PC-3 (cell line): ENCODE measurements at regions not wholly inside any gene's neighbourhood (a gene's known extent, or its start where the extent isn't known, plus 50 kb on each side); places are given as distances from the start of the nearest gene placed in this dataset.

Experiments
- ATAC-seq: fragments of 200-7000 bp; cut with Tn5 transposase; 2 replicates; pipeline ENCODE4 v1.9.1; 2020; ENCODE audit warnings: mild to moderate bottlenecking, moderate library complexity
- BruUV-seq: library from RNA; stranded (reverse); fragments of 400-500 nt; replicated peaks from 2 replicates; lab custom pipeline; 2021; lab: Mats Ljungman, UMichigan
- CTCF ChIA-PET: fragments of 300-600 bp; sonication (Branson Sonifier 250); formaldehyde crosslinking; loops from one replicate; lab custom pipeline; 2022; ENCODE audit warnings: antibody characterized with exemption; lab: Charles Lee
- POLR2A ChIA-PET: fragments of 300-600 bp; sonication (Branson Sonifier 250); formaldehyde crosslinking; loops from one replicate; lab custom pipeline; 2022; ENCODE audit warnings: antibody characterized with exemption; ENCODE audit not compliant: unreplicated experiment; lab: Charles Lee
- DNase-seq: peaks from one replicate; pipeline ENCODE4 v3.0.0-alpha.2; 2015
- H2AFZ ChIP-seq: fragments of 300-600 bp; sonication (generic); 2 replicates; pipeline ENCODE4 v1.6.0; 2016; ENCODE audit warnings: antibody characterized with exemption, low read length
- H3F3A ChIP-seq: fragments of 300-600 bp; sonication (generic); one replicate; pipeline ENCODE4 v1.6.0; 2017; ENCODE audit warnings: antibody characterized with exemption, low read length, control low read depth, mild to moderate bottlenecking; ENCODE audit not compliant: unreplicated experiment
- H3K27ac ChIP-seq: fragments of 300-600 bp; sonication (generic); 2 replicates; pipeline ENCODE4 v1.5.1; 2016; ENCODE audit warnings: mild to moderate bottlenecking, low read length
- H3K27me3 ChIP-seq: fragments of 300-600 bp; sonication (generic); 2 replicates; pipeline ENCODE4 v1.6.1; 2016; ENCODE audit warnings: low read length, mixed read lengths
- H3K36me3 ChIP-seq: fragments of 300-600 bp; sonication (generic); 2 replicates; pipeline ENCODE4 v1.6.1; 2016; ENCODE audit warnings: low read depth, mixed run types, low read length, mixed read lengths
- H3K4me1 ChIP-seq: fragments of 300-600 bp; sonication (generic); 2 replicates; pipeline ENCODE4 v1.5.1; 2016; ENCODE audit warnings: low read length; ENCODE audit not compliant: insufficient read depth
- H3K4me2 ChIP-seq: fragments of 300-600 bp; sonication (generic); 2 replicates; pipeline ENCODE4 v1.6.0; 2016; ENCODE audit warnings: low read length
- H3K4me3 ChIP-seq: fragments of 300-600 bp; sonication (generic); 2 replicates; pipeline ENCODE4 v1.5.1; 2016; ENCODE audit warnings: mild to moderate bottlenecking, low read length, mixed read lengths
- H3K79me2 ChIP-seq: fragments of 300-600 bp; sonication (generic); 2 replicates; pipeline ENCODE4 v1.6.1; 2017; ENCODE audit warnings: low read length, mixed read lengths
- H3K9ac ChIP-seq: fragments of 300-600 bp; sonication (generic); 2 replicates; pipeline ENCODE4 v1.6.0; 2016; ENCODE audit warnings: mild to moderate bottlenecking, low read length
- H3K9me2 ChIP-seq: fragments of 300-600 bp; sonication (generic); replicated peaks from 2 replicates; pipeline ENCODE4 v1.6.1; 2016; ENCODE audit warnings: mixed run types, low read length, mixed read lengths
- H3K9me3 ChIP-seq: fragments of 300-600 bp; sonication (generic); 2 replicates; pipeline ENCODE4 v1.6.1; 2016; ENCODE audit warnings: low read length, mixed read lengths
- H4K20me1 ChIP-seq: fragments of 300-600 bp; sonication (generic); 2 replicates; pipeline ENCODE4 v1.6.1; 2016; ENCODE audit warnings: low read length, mixed read lengths
- EZH2 ChIP-seq: fragments of 300-600 bp; sonication (generic); IDR thresholded peaks from one replicate; pipeline ENCODE4 v1.6.1; 2017; ENCODE audit warnings: antibody characterized with exemption, mild to moderate bottlenecking, low read length; ENCODE audit not compliant: unreplicated experiment
- EZH2phosphoT487 ChIP-seq: fragments of 300-600 bp; sonication (generic); IDR thresholded peaks from 2 replicates; pipeline ENCODE4 v1.6.1; 2018; ENCODE audit warnings: mild to moderate bottlenecking, antibody characterized with exemption, low read length, borderline replicate concordance
- intact Hi-C: fragments of 100-400 bp; cut with micrococcal nuclease; formaldehyde crosslinking; loops from 2 replicates; pipeline ENCODE4 v1.9.0; 2023
- TF ChIP-seq, protein P1 (sequence below): fragments of 300-600 bp; sonication (generic); conservative IDR thresholded peaks from 2 replicates; pipeline ENCODE4 v1.5.1; 2017; ENCODE audit warnings: antibody characterized with exemption, low read depth, mild to moderate bottlenecking, low read length

DNA sequence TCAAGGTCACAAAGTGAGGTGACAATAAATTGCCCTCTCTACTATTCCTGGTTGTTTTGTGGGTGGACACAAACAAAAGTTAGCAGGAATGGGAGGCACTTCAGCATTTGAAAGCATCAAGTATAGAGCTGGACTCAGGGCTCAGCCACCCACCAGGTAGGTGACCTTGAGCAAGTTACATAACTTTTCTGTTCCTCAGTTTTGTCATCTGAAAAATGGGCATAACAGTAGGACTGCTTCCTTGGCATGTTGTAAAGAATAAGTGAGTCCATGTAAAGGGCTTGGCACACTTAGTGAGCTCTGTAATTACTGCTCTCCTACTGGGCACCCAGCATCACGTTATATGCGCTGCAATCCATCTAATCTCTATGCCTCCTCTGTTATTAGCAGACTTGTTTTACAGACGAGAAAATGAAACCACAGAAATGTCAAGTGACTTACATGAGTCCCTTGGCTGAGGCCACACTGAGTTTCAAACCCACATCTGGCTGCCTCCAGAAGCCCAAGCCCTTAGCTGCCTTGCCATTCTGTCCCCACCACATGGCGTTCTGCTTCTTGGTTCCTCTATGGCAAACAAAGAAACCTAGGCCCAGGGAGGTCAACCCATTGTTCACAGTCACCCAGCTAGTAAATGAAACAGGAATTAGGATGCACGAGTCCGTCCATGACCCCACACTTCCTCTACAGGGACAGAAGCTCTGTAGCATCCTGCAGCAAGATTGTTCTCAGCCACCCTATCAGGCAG is 63.2 kb upstream of the SLC24A4 start:
- no peaks in the 10 kb centered on the region for H4K20me1 ChIP-seq

DNA sequence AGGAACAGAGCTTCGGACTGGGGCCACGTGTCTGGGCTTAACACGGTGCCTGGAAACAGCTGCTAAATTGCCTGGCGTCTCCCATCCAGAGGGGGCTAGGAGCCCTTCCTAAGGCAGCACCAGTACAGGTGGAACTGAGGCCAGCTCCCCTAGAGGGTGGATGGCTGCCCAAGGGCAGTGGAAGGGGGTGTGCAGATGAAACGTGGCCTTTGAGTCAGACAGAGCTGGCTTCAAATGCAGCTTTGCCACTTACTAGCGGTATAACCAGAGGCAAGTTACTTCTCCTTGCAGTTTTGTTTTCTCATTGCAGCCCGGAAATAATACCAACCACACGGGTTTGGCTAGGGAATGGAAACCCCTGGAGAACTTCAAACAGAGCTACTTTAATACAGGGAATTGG is 59.3 kb upstream of the SLC24A4 start:
- Histone ChIP-seq H3K4me3 (no peak overlapping the region), H3K9me3 (no peaks in the 10 kb centered on the region), H3F3A (no peaks in the 10 kb centered on the region), H4K20me1 (no peaks in the 10 kb centered on the region), H3K9me2 (no peaks in the 10 kb centered on the region), H3K4me1 (no peaks in the 10 kb centered on the region), H3K9ac (no peak overlapping the region), H3K4me2 (no peak overlapping the region), H3K27ac (no peak overlapping the region), H3K36me3 (no peaks in the 10 kb centered on the region), H2AFZ (no peak overlapping the region), H3K79me2 (no peaks in the 10 kb centered on the region), H3K27me3 (0 out of 2 replicates have a peak, but pooled peaks cover 4% of the 10 kb centered on the region)
- no TSS peak for BruUV-seq
- ATAC-seq, result no peak
- peak; percentile 16 for DNase-seq
- intact Hi-C loops, result no loop called here
- ChIA-PET CTCF (no interaction called here), POLR2A (no interaction called here)
- TF ChIP-seq EZH2phosphoT487, result no peak
- TF ChIP-seq, protein P1, sequence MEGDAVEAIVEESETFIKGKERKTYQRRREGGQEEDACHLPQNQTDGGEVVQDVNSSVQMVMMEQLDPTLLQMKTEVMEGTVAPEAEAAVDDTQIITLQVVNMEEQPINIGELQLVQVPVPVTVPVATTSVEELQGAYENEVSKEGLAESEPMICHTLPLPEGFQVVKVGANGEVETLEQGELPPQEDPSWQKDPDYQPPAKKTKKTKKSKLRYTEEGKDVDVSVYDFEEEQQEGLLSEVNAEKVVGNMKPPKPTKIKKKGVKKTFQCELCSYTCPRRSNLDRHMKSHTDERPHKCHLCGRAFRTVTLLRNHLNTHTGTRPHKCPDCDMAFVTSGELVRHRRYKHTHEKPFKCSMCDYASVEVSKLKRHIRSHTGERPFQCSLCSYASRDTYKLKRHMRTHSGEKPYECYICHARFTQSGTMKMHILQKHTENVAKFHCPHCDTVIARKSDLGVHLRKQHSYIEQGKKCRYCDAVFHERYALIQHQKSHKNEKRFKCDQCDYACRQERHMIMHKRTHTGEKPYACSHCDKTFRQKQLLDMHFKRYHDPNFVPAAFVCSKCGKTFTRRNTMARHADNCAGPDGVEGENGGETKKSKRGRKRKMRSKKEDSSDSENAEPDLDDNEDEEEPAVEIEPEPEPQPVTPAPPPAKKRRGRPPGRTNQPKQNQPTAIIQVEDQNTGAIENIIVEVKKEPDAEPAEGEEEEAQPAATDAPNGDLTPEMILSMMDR, result no peak
- TF ChIP-seq EZH2, result no peak

More for the DNA sequence above, 63.2 kb upstream of the SLC24A4 start:
- TF ChIP-seq, protein P1, result no peak
- TF ChIP-seq EZH2phosphoT487 (no peak), EZH2 (no peak)
- CTCF ChIA-PET, result no interaction called here
- BruUV-seq, result no TSS peak
- Histone ChIP-seq H3F3A (no peaks in the 10 kb centered on the region), H3K4me2 (no peak overlapping the region), H3K4me1 (no peaks in the 10 kb centered on the region), H3K4me3 (no peak overlapping the region), H3K27me3 (peaks cover 16% of the 10 kb centered on the region; the same call in 1 of the 2 replicates), H3K9ac (no peak overlapping the region), H3K36me3 (no peaks in the 10 kb centered on the region), H3K9me3 (no peaks in the 10 kb centered on the region), H3K27ac (no peak overlapping the region), H3K79me2 (no peaks in the 10 kb centered on the region), H2AFZ (no peak overlapping the region), H3K9me2 (no peaks in the 10 kb centered on the region)
- ATAC-seq, result no peak
- intact Hi-C loops, result no loop called here
- DNase-seq, result no peak
- POLR2A ChIA-PET, result no interaction called here

DNA sequence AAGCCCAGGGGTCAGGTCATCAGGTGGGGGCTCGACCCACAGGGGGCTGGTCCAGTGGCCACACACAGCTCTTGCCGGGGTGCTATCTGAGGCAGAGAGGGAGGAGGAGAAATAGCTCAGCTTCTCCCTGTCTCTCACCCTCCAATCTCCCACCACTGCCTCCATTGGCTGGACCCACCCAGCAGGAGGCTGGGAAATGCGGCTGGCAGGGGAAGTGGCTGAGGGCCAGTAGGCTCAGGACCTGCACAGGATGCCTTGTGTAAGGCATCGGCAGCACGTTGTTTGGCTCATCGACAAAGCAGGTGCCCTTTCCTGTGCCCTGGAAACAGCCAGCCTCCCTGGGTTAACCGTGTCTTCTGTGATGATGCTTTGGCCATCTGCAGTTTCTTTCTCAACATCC is 58.8 kb upstream of the SLC24A4 start:
- TF ChIP-seq, protein P1, result no peak
- TF ChIP-seq EZH2phosphoT487 (no peak), EZH2 (no peak)
- no peak for DNase-seq
- BruUV-seq, result no TSS peak

More for the DNA sequence above, 58.8 kb upstream of the SLC24A4 start:
- Histone ChIP-seq H4K20me1 (no peaks in the 10 kb centered on the region), H3K36me3 (no peaks in the 10 kb centered on the region), H3K79me2 (no peaks in the 10 kb centered on the region), H3K27ac (no peak overlapping the region), H3F3A (no peaks in the 10 kb centered on the region), H3K27me3 (0 out of 2 replicates have a peak, but pooled peaks cover 4% of the 10 kb centered on the region), H3K9me2 (no peaks in the 10 kb centered on the region), H3K4me1 (no peaks in the 10 kb centered on the region), H3K4me3 (no peak overlapping the region), H2AFZ (no peak overlapping the region), H3K9ac (no peak overlapping the region), H3K9me3 (no peaks in the 10 kb centered on the region), H3K4me2 (no peak overlapping the region)
- ChIA-PET POLR2A (no interaction called here), CTCF (no interaction called here)
- ATAC-seq, result no peak
- intact Hi-C loops, result no loop called here
